Neutrophil (primary cell): ENCODE measurements at regions not wholly inside any gene's neighbourhood (a gene's known extent, or its start where the extent isn't known, plus 50 kb on each side); places are given as distances from the start of the nearest gene placed in this dataset.

ENCODE experiments used
- H3K27ac ChIP-seq: fragments of 200-600 bp; sonication (generic); 2 replicates; pipeline ENCODE4 v1.5.1; 2016; ENCODE audit warnings: mild to moderate bottlenecking, moderate library complexity
- H3K27me3 ChIP-seq: fragments of 200-600 bp; sonication (generic); 2 replicates; pipeline ENCODE4 v1.6.0; 2016; ENCODE audit warnings: mild to moderate bottlenecking
- H3K36me3 ChIP-seq: fragments of 200-600 bp; sonication (generic); 2 replicates; pipeline ENCODE4 v1.5.1; 2017
- H3K4me1 ChIP-seq, 2 experiments: fragments of 200-600 bp in 1 of 2; sonication (generic) in 1 of 2; 1 replicate in 1 of 2; 2 replicates in 1 of 2; pipeline versions ENCODE4 v1.5.1 to v1.6.1; 2013 to 2016; ENCODE audit warnings: low read depth in 1 of 2, low read length in 1 of 2, mild to moderate bottlenecking in 1 of 2, moderate library complexity in 1 of 2; ENCODE audit not compliant: control insufficient read depth in 1 of 2, insufficient read depth in 1 of 2
- H3K4me3 ChIP-seq, 2 experiments: fragments of 200-600 bp in 1 of 2; sonication (generic) in 1 of 2; 1 replicate in 1 of 2; 2 replicates in 1 of 2; pipeline ENCODE4 v1.5.1; 2013 to 2016; ENCODE audit warnings: low read depth in 1 of 2, low read length in 1 of 2, mild to moderate bottlenecking in 1 of 2, moderate library complexity in 1 of 2
- H3K9me3 ChIP-seq: fragments of 200-600 bp; sonication (generic); 2 replicates; pipeline ENCODE4 v1.5.1; 2016
- CTCF ChIP-seq: fragments of 200-600 bp; sonication (generic); IDR thresholded peaks from 2 replicates; pipeline ENCODE4 v1.5.1; 2016; ENCODE audit warnings: antibody characterized with exemption

- H3K9me3 ChIP-seq, result no peaks in the 10 kb centered on the region
Measured at GRCh38 chr9:111192650-111193049, 137.4 kb downstream of the OR2K2 start.

GRCh38 chr9:111190347-111190746 is 139.7 kb downstream of the OR2K2 start:
- Histone ChIP-seq H3K27me3 (no peaks in the 10 kb centered on the region), H3K4me1 (no peaks in the 10 kb centered on the region), H3K4me3 (no peak overlapping the region), H3K27ac (no peak overlapping the region), H3K9me3 (no peaks in the 10 kb centered on the region), H3K36me3 (no peaks in the 10 kb centered on the region)
- no peak for TF ChIP-seq CTCF

More at GRCh38 chr9:111192650-111193049, 137.4 kb downstream of the OR2K2 start:
- H3K4me3 ChIP-seq, result no peak overlapping the region
- H3K36me3 ChIP-seq, result no peaks in the 10 kb centered on the region
- no peak overlapping the region for H3K27ac ChIP-seq
- H3K4me1 ChIP-seq, result no peaks in the 10 kb centered on the region
- TF ChIP-seq CTCF, result no peak
- H3K27me3 ChIP-seq, result no peaks in the 10 kb centered on the region

GRCh38 chr9:111187376-111187775 is 142.6 kb downstream of the OR2K2 start:
- Histone ChIP-seq H3K36me3 (no peaks in the 10 kb centered on the region), H3K27ac (no peak overlapping the region), H3K9me3 (no peaks in the 10 kb centered on the region), H3K4me1 (no peaks in the 10 kb centered on the region), H3K27me3 (no peaks in the 10 kb centered on the region), H3K4me3 (no peak overlapping the region)
- TF ChIP-seq CTCF, result no peak

- Histone ChIP-seq H3K9me3 (no peaks in the 10 kb centered on the region), H3K4me3 (no peak overlapping the region), H3K4me1 (no peaks in the 10 kb centered on the region), H3K27ac (no peak overlapping the region), H3K36me3 (no peaks in the 10 kb centered on the region), H3K27me3 (no peaks in the 10 kb centered on the region)
- TF ChIP-seq CTCF, result no peak
Measured at GRCh38 chr9:111186021-111186530, 143.9 kb downstream of the OR2K2 start.

GRCh38 chr9:111180811-111181210 is 142.5 kb upstream of the LPAR1 start:
- no peaks in the 10 kb centered on the region for H3K4me1 ChIP-seq
- H3K27ac ChIP-seq, result no peak overlapping the region
- no peaks in the 10 kb centered on the region for H3K27me3 ChIP-seq
- no peak overlapping the region for H3K4me3 ChIP-seq
- no peaks in the 10 kb centered on the region for H3K9me3 ChIP-seq
- H3K36me3 ChIP-seq, result no peaks in the 10 kb centered on the region
- TF ChIP-seq CTCF, result no peak

GRCh38 chr9:111179577-111179976 is 141.3 kb upstream of the LPAR1 start:
- H3K36me3 ChIP-seq, result no peaks in the 10 kb centered on the region
- H3K4me3 ChIP-seq, result no peak overlapping the region
- no peaks in the 10 kb centered on the region for H3K27me3 ChIP-seq
- no peaks in the 10 kb centered on the region for H3K9me3 ChIP-seq
- no peaks in the 10 kb centered on the region for H3K4me1 ChIP-seq
- no peak overlapping the region for H3K27ac ChIP-seq
- TF ChIP-seq CTCF, result no peak
